Panc1 (cell line): ENCODE measurements at regions not wholly inside any gene's neighbourhood (a gene's known extent, or its start where the extent isn't known, plus 50 kb on each side); places are given as distances from the start of the nearest gene placed in this dataset.

ENCODE experiments used
- ATAC-seq: fragments of 200-7000 bp; cut with Tn5 transposase; 2 replicates; pipeline ENCODE4 v1.9.1; 2020; ENCODE audit warnings: mild to moderate bottlenecking, moderate library complexity
- BruUV-seq: library from RNA; stranded (reverse); fragments of 400-500 nt; replicated peaks from 2 replicates; lab custom pipeline; 2021; lab: Mats Ljungman, UMichigan
- CTCF ChIA-PET: fragments of 300-600 bp; sonication (Branson Sonifier 250); formaldehyde crosslinking; loops from one replicate; lab custom pipeline; 2022; ENCODE audit warnings: antibody characterized with exemption; lab: Charles Lee
- POLR2A ChIA-PET: fragments of 300-600 bp; sonication (Branson Sonifier 250); formaldehyde crosslinking; loops from one replicate; lab custom pipeline; 2022; ENCODE audit warnings: antibody characterized with exemption; lab: Charles Lee
- DNase-seq: peaks from one replicate; pipeline ENCODE4 v3.0.0-alpha.2; 2010; ENCODE audit warnings: low read depth, low spot score
- H3K27ac ChIP-seq: 2 replicates; pipeline ENCODE4 v1.5.1; 2011; ENCODE audit warnings: mild to moderate bottlenecking, low read length, inconsistent platforms
- H3K27me3 ChIP-seq: fragments of 200-500 bp; sonication (Bioruptor generic); 2 replicates; pipeline ENCODE4 v1.6.0; 2014; ENCODE audit warnings: low read length, inconsistent platforms; ENCODE audit not compliant: control insufficient read depth, insufficient read depth
- H3K36me3 ChIP-seq: fragments of 200-500 bp; sonication (Bioruptor generic); 2 replicates; pipeline ENCODE4 v1.5.1; 2014; ENCODE audit warnings: inconsistent platforms, mild to moderate bottlenecking, low read length, moderate library complexity; ENCODE audit not compliant: control insufficient read depth, insufficient read depth
- H3K4me1 ChIP-seq: 2 replicates; pipeline ENCODE4 v1.5.1; 2011; ENCODE audit warnings: inconsistent platforms, mild to moderate bottlenecking, low read length, moderate library complexity; ENCODE audit not compliant: control insufficient read depth, insufficient read depth
- H3K4me3 ChIP-seq, 2 experiments: 2 replicates each; pipeline ENCODE4 v1.5.1; 2011 to 2012; ENCODE audit warnings: low read depth in 2 of 2, low read length in 2 of 2, mild to moderate bottlenecking in 2 of 2, inconsistent platforms in 1 of 2, moderate library complexity in 1 of 2
- H3K9me3 ChIP-seq: fragments of 200-500 bp; sonication (Bioruptor generic); 2 replicates; pipeline ENCODE4 v1.5.1; 2014; ENCODE audit warnings: low read depth, mild to moderate bottlenecking, inconsistent platforms, low read length, moderate library complexity; ENCODE audit not compliant: control insufficient read depth, insufficient read depth
- POLR2AphosphoS5 ChIP-seq: IDR thresholded peaks from 2 replicates; pipeline ENCODE4 v1.6.1; 2012; ENCODE audit warnings: mild to moderate bottlenecking, low read depth, low read length, moderate library complexity
- SIN3A ChIP-seq: IDR thresholded peaks from 2 replicates; pipeline ENCODE4 v1.6.1; 2012; ENCODE audit warnings: low read depth, mild to moderate bottlenecking, low read length, moderate library complexity, borderline replicate concordance; ENCODE audit not compliant: insufficient read depth
- TCF7L2 ChIP-seq: IDR thresholded peaks from 2 replicates; pipeline ENCODE4 v1.6.1; 2011; ENCODE audit warnings: mild to moderate bottlenecking, low read depth, low read length, inconsistent platforms
- in situ Hi-C: cut with HindIII; loops from 2 replicates; pipeline ENCODE4 v1.10.0; 2016; ENCODE audit warnings: low sequenced_read_pairs, low pct_unique_long_range_greater_than_20kb
- intact Hi-C: fragments of 100-400 bp; cut with micrococcal nuclease; formaldehyde crosslinking; loops from one replicate; pipeline ENCODE4 v1.10.0; 2022; ENCODE audit not compliant: unreplicated experiment
- TF ChIP-seq, protein P1 (sequence below), 2 experiments: IDR thresholded peaks; 2 replicates each; pipeline ENCODE4 v1.6.1; 2011 to 2012; ENCODE audit warnings: low read depth in 2 of 2, control low read depth in 1 of 2, low read length in 1 of 2, mild to moderate bottlenecking in 1 of 2, moderate library complexity in 1 of 2; ENCODE audit not compliant: insufficient read depth in 1 of 2
- TF ChIP-seq, protein P2 (sequence below): fragments of 450-650 bp; IDR thresholded peaks from 2 replicates; pipeline ENCODE4 v1.5.1; 2017; ENCODE audit warnings: mild to moderate bottlenecking

DNA sequence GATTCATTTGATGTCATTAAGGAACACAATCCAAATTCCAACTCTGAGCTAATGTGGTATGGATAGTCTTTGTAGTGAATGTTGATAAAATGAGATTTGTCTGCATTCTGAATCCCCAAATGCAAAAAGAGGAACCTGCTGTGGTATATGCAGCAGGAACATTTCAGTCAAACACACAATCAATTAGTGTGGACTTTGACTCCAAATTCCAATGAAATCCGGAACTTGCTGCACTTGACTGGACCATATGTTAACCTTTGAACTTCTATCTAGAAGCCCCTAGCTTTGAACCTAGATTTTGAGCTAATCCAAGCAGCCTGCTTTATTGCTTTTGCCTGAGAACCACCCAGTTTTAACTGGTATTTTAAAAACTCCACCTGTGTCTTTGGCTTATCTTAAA is 341.3 kb downstream of the SPRY2 start:
- intact Hi-C loops = no loop called here
- BruUV-seq = no TSS peak
- no peak for DNase-seq

DNA sequence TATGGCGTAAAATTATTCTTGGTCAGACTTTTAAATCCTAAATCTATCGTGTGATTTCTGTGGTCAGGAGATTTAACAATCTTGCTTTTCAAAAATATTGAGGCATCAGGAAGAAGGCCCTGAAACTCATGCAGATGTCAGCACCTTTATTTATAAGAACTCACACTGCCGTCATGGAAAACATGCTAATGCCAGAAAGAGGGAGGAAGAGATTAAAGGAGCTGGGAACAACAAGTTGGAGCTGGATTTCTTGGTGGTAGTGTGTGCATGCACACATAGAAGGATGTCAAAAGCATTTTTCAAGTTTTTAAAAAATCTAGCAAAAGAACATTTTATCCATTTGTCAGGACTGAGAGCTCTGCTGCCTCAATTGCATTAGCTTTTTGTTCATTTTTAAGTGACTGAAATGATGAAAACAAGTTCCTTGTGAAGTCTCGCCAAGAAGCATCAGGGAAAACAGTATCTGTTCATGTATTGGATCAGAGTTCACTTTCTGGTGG is 342.5 kb downstream of the SPRY2 start:
- no peak overlapping the region for H3K4me3 ChIP-seq
- BruUV-seq = no TSS peak
- H3K4me1 ChIP-seq = no peaks in the 10 kb centered on the region
- H3K27me3 ChIP-seq = no peaks in the 10 kb centered on the region
- no peak overlapping the region for H3K27ac ChIP-seq
- ATAC-seq (no peak), DNase-seq (no peak)
- peaks cover 3% of the 10 kb centered on the region; the same call in 1 of the 2 replicates for H3K9me3 ChIP-seq
- no peaks in the 10 kb centered on the region for H3K36me3 ChIP-seq
- ChIA-PET POLR2A (no interaction called here), CTCF (no interaction called here)
- in situ Hi-C loops = no loop called here
- no peak for TF ChIP-seq TCF7L2
- no peak for TF ChIP-seq SIN3A
- no peak for TF ChIP-seq POLR2AphosphoS5
- TF ChIP-seq, protein P1, sequence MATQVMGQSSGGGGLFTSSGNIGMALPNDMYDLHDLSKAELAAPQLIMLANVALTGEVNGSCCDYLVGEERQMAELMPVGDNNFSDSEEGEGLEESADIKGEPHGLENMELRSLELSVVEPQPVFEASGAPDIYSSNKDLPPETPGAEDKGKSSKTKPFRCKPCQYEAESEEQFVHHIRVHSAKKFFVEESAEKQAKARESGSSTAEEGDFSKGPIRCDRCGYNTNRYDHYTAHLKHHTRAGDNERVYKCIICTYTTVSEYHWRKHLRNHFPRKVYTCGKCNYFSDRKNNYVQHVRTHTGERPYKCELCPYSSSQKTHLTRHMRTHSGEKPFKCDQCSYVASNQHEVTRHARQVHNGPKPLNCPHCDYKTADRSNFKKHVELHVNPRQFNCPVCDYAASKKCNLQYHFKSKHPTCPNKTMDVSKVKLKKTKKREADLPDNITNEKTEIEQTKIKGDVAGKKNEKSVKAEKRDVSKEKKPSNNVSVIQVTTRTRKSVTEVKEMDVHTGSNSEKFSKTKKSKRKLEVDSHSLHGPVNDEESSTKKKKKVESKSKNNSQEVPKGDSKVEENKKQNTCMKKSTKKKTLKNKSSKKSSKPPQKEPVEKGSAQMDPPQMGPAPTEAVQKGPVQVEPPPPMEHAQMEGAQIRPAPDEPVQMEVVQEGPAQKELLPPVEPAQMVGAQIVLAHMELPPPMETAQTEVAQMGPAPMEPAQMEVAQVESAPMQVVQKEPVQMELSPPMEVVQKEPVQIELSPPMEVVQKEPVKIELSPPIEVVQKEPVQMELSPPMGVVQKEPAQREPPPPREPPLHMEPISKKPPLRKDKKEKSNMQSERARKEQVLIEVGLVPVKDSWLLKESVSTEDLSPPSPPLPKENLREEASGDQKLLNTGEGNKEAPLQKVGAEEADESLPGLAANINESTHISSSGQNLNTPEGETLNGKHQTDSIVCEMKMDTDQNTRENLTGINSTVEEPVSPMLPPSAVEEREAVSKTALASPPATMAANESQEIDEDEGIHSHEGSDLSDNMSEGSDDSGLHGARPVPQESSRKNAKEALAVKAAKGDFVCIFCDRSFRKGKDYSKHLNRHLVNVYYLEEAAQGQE (IDR thresholded peaks at IDR 0.05; ENCODE audit: insufficient read depth in 1 of 2, low read depth in 2 of 2, low read length in 1 of 2) = no peak
- TF ChIP-seq, protein P2, sequence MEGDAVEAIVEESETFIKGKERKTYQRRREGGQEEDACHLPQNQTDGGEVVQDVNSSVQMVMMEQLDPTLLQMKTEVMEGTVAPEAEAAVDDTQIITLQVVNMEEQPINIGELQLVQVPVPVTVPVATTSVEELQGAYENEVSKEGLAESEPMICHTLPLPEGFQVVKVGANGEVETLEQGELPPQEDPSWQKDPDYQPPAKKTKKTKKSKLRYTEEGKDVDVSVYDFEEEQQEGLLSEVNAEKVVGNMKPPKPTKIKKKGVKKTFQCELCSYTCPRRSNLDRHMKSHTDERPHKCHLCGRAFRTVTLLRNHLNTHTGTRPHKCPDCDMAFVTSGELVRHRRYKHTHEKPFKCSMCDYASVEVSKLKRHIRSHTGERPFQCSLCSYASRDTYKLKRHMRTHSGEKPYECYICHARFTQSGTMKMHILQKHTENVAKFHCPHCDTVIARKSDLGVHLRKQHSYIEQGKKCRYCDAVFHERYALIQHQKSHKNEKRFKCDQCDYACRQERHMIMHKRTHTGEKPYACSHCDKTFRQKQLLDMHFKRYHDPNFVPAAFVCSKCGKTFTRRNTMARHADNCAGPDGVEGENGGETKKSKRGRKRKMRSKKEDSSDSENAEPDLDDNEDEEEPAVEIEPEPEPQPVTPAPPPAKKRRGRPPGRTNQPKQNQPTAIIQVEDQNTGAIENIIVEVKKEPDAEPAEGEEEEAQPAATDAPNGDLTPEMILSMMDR = no peak
- intact Hi-C loops = no loop called here

More for the DNA sequence above, 341.3 kb downstream of the SPRY2 start:
- ChIA-PET POLR2A (no interaction called here), CTCF (no interaction called here)
- in situ Hi-C loops = no loop called here
- no peak overlapping the region for H3K27ac ChIP-seq
- no peak overlapping the region for H3K4me3 ChIP-seq
- peaks cover 3% of the 10 kb centered on the region; the same call in 1 of the 2 replicates for H3K9me3 ChIP-seq
- no peaks in the 10 kb centered on the region for H3K27me3 ChIP-seq
- no peak for ATAC-seq
- H3K36me3 ChIP-seq = no peaks in the 10 kb centered on the region
- no peak for TF ChIP-seq POLR2AphosphoS5
- TF ChIP-seq, protein P1 (IDR thresholded peaks at IDR 0.05; ENCODE audit: insufficient read depth in 1 of 2, low read depth in 2 of 2, low read length in 1 of 2) = no peak
- TF ChIP-seq TCF7L2 = no peak
- no peaks in the 10 kb centered on the region for H3K4me1 ChIP-seq
